ENCODE measurements at regions not wholly inside any gene's neighbourhood (a gene's known extent, or its start where the extent isn't known, plus 50 kb on each side); places are given as distances from the start of the nearest gene placed in this dataset.

- H3K36me3 Mint-ChIP-seq = no peaks in the 10 kb centered on the region
- no peak for DNase-seq (ENCODE audit: low spot score)
- H3K27me3 Mint-ChIP-seq (ENCODE audit: low read depth) = no peaks in the 10 kb centered on the region
- H3K4me3 Mint-ChIP-seq = no peak overlapping the region
- ChIA-PET POLR2A (no interaction called here), CTCF (no interaction called here)
- H3K27ac Mint-ChIP-seq = no peak overlapping the region
- H3K4me1 Mint-ChIP-seq = no peaks in the 10 kb centered on the region
- no peak for ATAC-seq
- no peak for TF ChIP-seq PRRX2 (CRISPR knock-in tag; IDR thresholded peaks at IDR 0.05)
- no peak for TF ChIP-seq ESRRA (CRISPR knock-in tag; IDR thresholded peaks at IDR 0.05; ENCODE audit: borderline replicate concordance)
- TF ChIP-seq ZNF425 (CRISPR knock-in tag; conservative IDR thresholded peaks at IDR 0.05) = no peak
- TF ChIP-seq ZBTB21 (CRISPR knock-in tag; IDR thresholded peaks at IDR 0.05; ENCODE audit: borderline replicate concordance) = no peak
- TF ChIP-seq TP53 (CRISPR knock-in tag; IDR thresholded peaks at IDR 0.05) = no peak
- no peak for TF ChIP-seq GABPB1 (CRISPR knock-in tag; IDR thresholded peaks at IDR 0.05)
- TF ChIP-seq SMAD3 (CRISPR knock-in tag; IDR thresholded peaks at IDR 0.05; ENCODE audit: borderline replicate concordance) = no peak
- TF ChIP-seq CREB1 (CRISPR knock-in tag; IDR thresholded peaks at IDR 0.05) = no peak
- TF ChIP-seq TCF7 (CRISPR knock-in tag; IDR thresholded peaks at IDR 0.05; ENCODE audit: low read depth) = no peak
- no peak for TF ChIP-seq ELF4 (CRISPR knock-in tag; IDR thresholded peaks at IDR 0.05; ENCODE audit: low read depth)
- TF ChIP-seq MAX (CRISPR knock-in tag; IDR thresholded peaks at IDR 0.05) = no peak
- TF ChIP-seq HMGXB4 (CRISPR knock-in tag; IDR thresholded peaks at IDR 0.05) = no peak
- H3K9me3 Mint-ChIP-seq = peaks cover 8% of the 10 kb centered on the region
These were observed 579.1 kb downstream of the CCSER2 start for GRCh38 chr10:84907461-84908009.

- no peak for ATAC-seq
- H3K4me3 Mint-ChIP-seq = no peak overlapping the region
These were observed 580.1 kb downstream of the CCSER2 start for GRCh38 chr10:84908491-84908890.

GRCh38 chr10:84921701-84922100, 593.3 kb downstream of the CCSER2 start:
- ATAC-seq = no peak
- no peak overlapping the region for H3K4me3 Mint-ChIP-seq
- H3K9me3 Mint-ChIP-seq = peaks cover 19% of the 10 kb centered on the region
- no peaks in the 10 kb centered on the region for H3K4me1 Mint-ChIP-seq
- 0 out of 2 replicates have a peak, but pooled peaks cover 2% of the 10 kb centered on the region for H3K36me3 Mint-ChIP-seq
- ChIA-PET CTCF (interaction anchor here (1.0 kb wide), 1 partner anchor 308 kb away, joined by 3 read pairs; no protein-coding TSS in a partner anchor), POLR2A (no interaction called here)
- no peaks in the 10 kb centered on the region for H3K27me3 Mint-ChIP-seq (ENCODE audit: low read depth)
- DNase-seq (ENCODE audit: low spot score) = no peak
- no peak overlapping the region for H3K27ac Mint-ChIP-seq
- no peak for TF ChIP-seq E2F1 (CRISPR knock-in tag; IDR thresholded peaks at IDR 0.05)
- no peak for TF ChIP-seq FOXK1 (CRISPR knock-in tag; IDR thresholded peaks at IDR 0.05)
- TF ChIP-seq CREB1 (CRISPR knock-in tag; IDR thresholded peaks at IDR 0.05) = no peak
- TF ChIP-seq NFYB (CRISPR knock-in tag; conservative IDR thresholded peaks at IDR 0.05; ENCODE audit: low read depth) = no peak
- TF ChIP-seq CTCF (IDR thresholded peaks at IDR 0.05) = no peak
- TF ChIP-seq TCF7 (CRISPR knock-in tag; IDR thresholded peaks at IDR 0.05; ENCODE audit: low read depth) = no peak
- TF ChIP-seq JAZF1 (CRISPR knock-in tag; IDR thresholded peaks at IDR 0.05) = no peak
- no peak for TF ChIP-seq CREM (CRISPR knock-in tag; IDR thresholded peaks at IDR 0.05)
- TF ChIP-seq TEAD4 (CRISPR knock-in tag; IDR thresholded peaks at IDR 0.05) = no peak

More at GRCh38 chr10:84908491-84908890, 580.1 kb downstream of the CCSER2 start:
- POLR2A ChIA-PET = no interaction called here
- CTCF ChIA-PET = no interaction called here
- no peak for DNase-seq (ENCODE audit: low spot score)
- peaks cover 9% of the 10 kb centered on the region for H3K9me3 Mint-ChIP-seq
- no peaks in the 10 kb centered on the region for H3K4me1 Mint-ChIP-seq
- no peaks in the 10 kb centered on the region for H3K27me3 Mint-ChIP-seq (ENCODE audit: low read depth)
- no peaks in the 10 kb centered on the region for H3K36me3 Mint-ChIP-seq
- H3K27ac Mint-ChIP-seq = no peak overlapping the region
- no peak for TF ChIP-seq FOXP4 (CRISPR knock-in tag; IDR thresholded peaks at IDR 0.05)
- TF ChIP-seq RELA (CRISPR knock-in tag; IDR thresholded peaks at IDR 0.05; ENCODE audit: borderline replicate concordance) = no peak
- TF ChIP-seq ZNF396 (CRISPR knock-in tag; IDR thresholded peaks at IDR 0.05; ENCODE audit: borderline replicate concordance) = no peak

Data from WTC11 (cell line).